GM21825 (cell line): ENCODE measurements at regions not wholly inside any gene's neighbourhood (a gene's known extent, or its start where the extent isn't known, plus 50 kb on each side); places are given as distances from the start of the nearest gene placed in this dataset.
A peak's percentile ranks its signal among the peaks of the same experiment; 100 is the strongest.
"Not testable (repeated sequence)": the region's sequence is repeated elsewhere in the genome, so short reads cannot be mapped to it uniquely, and the experiment has no call there.

Experiments
- ATAC-seq: cut with Tn5 transposase; IDR thresholded peaks from one replicate; pipeline ENCODE4 v1.9.1; 2021; ENCODE audit warnings: mild to moderate bottlenecking, moderate library complexity; ENCODE audit not compliant: unreplicated experiment

- ATAC-seq: no peak
These were observed 123.7 kb downstream of the KLF6 start for GRCh38 chr10:3661271-3661670.

DNA sequence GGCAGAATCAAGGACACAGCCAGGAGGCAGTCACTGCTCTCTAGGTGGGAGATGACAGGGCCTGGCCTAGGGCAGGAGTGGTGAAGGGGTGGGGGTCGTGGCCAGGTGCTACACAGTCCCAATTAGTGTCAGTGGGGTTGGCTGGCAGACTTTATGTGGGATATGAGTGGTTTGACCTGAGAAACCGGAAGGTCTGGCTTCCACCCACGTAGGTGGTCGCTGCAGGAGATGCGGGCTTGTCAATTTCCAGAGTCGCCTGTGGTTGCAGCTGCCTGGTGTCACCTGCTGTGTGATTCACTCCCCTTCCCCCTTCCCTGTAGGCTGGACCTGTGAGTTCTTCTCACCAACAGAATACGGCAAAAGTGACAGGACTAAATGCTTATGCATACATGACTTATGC, 124.3 kb downstream of the KLF6 start:
- no peak for ATAC-seq

DNA sequence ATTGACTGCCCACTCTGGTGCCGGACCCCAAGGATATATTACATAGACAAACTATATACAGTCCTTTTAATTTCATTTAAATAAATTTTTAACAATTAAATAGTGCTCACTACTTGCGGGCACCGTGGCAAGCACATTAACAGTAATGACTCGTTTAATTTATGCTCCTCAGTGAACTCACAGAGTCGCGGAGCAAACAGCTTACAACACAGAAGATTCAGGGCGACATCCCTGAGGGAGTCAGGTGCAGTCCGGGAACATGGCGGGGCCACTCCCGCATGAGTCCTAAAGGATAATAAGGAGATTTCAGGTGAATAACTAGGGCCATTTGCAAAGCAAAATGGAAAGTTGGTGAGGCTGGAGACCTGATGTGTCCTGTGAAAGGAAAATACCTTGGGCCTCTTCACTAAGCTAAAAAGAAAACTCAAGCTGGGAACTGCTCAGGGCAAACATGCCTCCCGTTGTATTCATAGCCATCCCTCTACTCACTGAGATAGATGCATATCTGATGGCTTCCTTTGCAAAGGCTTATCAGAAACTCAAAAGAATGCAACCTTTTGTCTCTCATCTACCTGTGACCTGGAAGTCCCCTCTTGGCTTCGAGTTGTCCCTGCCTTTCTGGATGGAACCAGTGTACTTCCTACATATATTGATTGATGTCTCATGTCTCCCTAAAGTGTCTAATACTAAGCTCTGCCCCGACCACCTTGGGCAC, 125.6 kb downstream of the KLF6 start:
- ATAC-seq: no peak

- ATAC-seq: no peak
These were observed 126.2 kb downstream of the KLF6 start for GRCh38 chr10:3658766-3659165.

DNA sequence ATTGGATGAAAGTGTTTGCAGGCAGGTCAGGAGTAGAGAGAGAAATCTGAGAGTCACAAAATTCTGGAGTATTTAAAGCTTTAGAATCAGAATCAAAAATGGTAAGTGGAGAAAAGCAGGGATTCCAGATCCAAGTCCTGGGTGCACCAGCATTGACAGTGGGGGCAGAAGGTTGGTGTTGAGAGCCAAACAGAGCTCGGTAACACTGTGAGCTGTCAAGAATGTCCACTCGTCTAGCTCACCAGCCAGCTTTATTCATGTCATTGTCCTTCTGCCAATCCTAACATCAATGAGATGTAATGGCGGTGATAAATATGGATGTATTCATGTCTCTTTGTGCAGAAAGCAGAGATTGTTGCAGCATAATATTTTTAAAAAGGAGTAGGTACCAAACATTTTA, 128.8 kb downstream of the KLF6 start:
- ATAC-seq: no peak

GRCh38 chr10:3655528-3655927, 129.5 kb downstream of the KLF6 start:
- ATAC-seq: peak; percentile 52

GRCh38 chr10:3654980-3655379, 130.0 kb downstream of the KLF6 start:
- ATAC-seq: no peak

GRCh38 chr10:3654496-3654895, 130.5 kb downstream of the KLF6 start:
- ATAC-seq: no peak

GRCh38 chr10:3653303-3653702, 131.7 kb downstream of the KLF6 start:
- ATAC-seq: not testable (repeated sequence)

- no peak for ATAC-seq
These were observed 132.1 kb downstream of the KLF6 start for GRCh38 chr10:3652886-3653285.

DNA sequence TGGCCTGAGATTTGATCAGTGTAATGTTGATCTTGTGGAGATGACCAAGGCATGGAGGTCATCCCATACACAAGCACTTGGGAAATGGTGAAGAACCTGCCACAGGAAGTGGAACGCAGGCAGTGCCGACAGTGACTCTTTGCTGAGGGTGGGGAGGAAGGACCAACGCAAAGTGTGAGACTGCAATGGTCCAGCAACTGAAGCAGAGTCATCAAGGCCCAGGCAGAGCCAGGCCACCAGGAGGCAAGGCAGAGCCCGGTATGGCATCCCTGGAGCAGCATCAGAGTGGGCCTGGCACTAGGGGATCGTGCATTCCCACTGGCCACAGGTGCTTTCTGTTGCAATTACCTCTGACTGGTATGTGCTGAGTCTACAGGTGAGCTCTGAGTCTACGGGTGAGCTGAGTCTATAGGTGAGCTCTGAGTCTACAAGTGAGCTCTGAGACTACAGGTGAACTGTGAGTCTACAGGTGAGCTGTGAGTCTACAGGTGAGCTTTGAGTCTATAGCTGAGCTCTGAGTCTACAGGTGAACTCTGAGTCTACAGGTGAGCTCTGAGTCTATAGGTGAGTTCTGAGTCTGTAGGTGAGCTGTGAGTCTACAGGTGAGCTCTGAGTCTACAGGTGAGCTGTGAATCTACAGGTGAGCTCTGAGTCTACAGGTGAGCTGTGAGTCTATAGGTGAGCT, 132.9 kb downstream of the KLF6 start:
- no peak for ATAC-seq

- ATAC-seq: no peak
These were observed 136.4 kb downstream of the KLF6 start for GRCh38 chr10:3648576-3648975.

DNA sequence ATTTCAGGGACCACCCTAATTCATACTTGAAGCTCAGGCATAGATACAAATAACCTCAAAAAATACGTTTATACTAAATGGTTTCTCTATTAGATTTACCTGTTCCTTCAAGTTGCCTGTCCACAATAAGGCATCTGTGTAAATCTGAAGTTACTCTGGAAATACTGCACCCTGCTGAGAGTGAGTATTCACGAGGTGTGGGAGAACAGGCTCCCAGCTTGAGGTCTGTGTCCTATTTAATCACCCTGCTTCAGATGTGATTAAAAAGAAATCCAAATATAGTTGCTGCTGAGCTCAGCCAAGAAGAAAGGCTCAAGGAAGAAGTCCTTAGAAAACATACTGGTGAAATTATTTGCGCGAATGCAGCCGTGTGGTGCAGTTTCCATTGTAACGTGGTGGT, 136.8 kb downstream of the KLF6 start:
- ATAC-seq: no peak

DNA sequence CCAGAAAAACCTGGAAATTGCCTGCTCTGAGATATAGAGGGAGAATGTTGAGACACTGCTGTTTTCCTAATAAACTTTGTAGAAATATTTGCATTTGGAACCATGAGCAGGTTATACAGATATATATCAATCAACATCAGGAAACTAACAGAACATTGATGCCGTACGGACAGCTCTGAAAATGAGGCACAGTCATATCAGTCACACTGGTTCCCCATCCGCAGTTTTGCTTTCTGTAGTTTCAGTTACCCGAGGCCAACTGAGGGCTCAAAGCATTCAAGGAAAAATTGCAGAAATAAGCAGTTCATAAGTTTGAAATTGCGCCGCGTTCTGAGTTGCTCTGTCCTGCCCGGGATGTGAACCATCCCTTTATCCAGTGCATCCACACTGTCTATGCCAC, 137.9 kb downstream of the KLF6 start:
- no peak for ATAC-seq

DNA sequence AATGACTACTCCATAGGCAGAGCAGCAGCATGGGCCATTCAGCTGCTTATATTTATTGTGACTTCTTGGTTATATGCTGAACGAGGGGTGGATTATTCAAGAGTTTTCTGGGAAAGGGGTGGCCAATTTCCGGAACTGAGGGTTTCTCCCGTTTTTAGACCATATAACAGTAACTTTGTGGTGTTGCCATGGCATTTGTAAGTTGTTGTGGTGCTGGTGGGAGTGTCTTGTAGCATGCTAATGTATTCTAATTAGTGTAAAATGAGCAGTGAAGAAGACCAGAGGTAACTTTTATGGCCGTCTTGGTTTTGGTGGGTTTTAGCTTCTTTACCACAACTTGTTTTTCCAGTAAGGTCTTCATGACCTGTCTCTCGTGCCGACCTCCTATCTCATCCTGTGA, 139.6 kb downstream of the KLF6 start:
- no peak for ATAC-seq

- no peak for ATAC-seq
These were observed 144.2 kb downstream of the KLF6 start for GRCh38 chr10:3640816-3641215.

- ATAC-seq: no peak
These were observed 145.5 kb downstream of the KLF6 start for GRCh38 chr10:3639546-3639945.

DNA sequence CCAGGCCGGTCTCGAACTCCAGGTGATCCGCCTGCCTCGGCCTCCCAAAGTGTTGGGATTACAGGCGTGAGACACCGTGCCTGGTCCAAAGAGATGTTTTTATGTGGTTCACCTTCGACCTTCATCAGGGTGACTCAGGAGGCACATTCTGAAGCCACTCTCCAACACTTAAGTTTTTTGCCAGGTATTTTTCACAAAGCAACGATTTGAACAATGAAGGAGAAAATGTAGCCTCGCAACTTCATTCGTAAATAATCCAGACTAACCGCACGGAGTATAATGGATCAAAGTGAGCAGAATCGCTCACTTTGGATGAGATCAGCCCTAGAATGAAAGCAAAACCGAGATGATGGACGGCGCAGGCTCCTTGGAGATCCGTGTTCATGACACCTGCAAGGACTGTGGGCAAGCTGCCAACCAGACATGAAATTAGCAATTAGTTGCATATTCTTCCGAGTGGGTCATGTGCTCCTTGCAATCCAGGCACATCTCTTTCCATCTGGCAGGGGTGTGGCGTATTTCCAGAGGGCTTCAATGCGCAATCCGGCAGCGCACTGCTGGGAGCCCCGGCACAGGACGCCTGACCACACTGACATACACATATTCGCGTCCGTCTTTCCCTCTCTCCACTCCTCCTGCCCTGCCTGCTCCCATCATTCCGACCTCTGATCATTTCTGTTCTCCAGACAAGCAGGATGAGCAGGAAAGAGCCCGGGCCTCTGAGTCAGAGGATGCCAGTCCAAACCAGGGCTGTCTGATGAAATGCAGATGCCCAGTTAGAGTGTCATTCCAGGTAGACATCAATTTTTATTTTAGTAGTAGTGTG, 148.4 kb downstream of the KLF6 start:
- ATAC-seq: no peak

GRCh38 chr10:3635697-3636096, 149.3 kb downstream of the KLF6 start:
- no peak for ATAC-seq

DNA sequence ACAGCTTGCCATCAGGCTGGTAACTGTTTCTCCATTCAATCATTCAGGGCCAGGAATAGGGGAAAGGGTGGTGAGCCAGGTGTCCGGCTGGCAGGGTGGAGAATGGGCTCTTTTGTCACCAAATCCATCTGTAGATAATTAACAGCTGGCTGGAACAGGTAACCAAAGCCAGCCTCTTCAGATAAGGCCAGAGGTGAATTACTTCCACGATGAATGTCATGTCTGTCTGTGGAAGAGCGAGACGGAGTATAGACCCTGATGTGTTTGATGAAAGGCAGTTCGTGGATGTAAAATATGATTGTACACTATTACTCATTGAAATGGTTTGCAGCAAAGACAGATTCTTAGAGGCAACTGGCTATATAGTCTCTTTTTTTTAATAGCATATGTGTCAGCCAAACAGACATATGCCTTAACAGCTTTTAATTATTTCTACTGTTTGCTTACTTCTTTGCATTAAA, 149.8 kb downstream of the KLF6 start:
- ATAC-seq: no peak

DNA sequence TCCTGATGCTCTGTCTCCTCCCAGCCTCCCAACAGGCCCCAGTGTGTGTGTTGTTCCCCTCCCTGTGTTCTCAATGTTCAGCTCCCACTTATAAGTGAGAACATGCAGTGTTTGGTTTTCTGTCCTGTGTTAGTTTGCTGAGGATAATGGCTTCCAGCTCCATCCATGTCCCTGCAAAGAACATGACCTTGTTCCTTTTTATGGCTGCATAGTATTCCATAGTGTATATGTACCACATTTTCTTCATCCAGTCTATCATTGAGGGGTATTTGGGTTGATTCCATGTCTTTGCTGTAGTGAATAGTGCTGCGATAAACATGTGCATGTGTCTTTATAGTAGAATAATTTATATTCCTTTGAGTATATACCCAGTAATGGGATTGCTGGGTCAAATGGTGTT, 150.4 kb downstream of the KLF6 start:
- not testable (repeated sequence) for ATAC-seq
